GM21529 (cell line): ENCODE measurements at regions not wholly inside any gene's neighbourhood (a gene's known extent, or its start where the extent isn't known, plus 50 kb on each side); places are given as distances from the start of the nearest gene placed in this dataset.
A peak's percentile ranks its signal among the peaks of the same experiment; 100 is the strongest.

ENCODE experiments used
- ATAC-seq: cut with Tn5 transposase; IDR thresholded peaks from one replicate; pipeline ENCODE4 v1.9.1; 2021; ENCODE audit not compliant: unreplicated experiment

DNA sequence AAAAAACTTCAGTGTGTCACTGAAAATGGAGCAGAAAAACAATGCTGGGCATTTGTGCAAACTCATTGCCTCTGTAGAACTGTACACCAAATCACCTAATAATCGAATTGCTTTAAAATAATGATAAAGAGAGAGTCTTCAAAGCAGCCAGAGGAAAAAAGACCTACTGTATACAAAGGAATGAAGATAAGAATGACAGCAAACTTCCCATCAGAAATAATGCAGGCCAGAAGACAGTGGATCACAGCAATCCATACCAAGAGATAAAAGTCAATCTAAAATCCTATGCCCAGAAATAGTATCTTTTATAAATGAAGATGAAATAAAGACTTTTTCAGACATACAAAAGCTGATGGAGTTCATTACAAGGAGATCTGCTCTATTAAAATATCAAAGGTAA, 134.7 kb upstream of the VEPH1 start:
- no peak for ATAC-seq

DNA sequence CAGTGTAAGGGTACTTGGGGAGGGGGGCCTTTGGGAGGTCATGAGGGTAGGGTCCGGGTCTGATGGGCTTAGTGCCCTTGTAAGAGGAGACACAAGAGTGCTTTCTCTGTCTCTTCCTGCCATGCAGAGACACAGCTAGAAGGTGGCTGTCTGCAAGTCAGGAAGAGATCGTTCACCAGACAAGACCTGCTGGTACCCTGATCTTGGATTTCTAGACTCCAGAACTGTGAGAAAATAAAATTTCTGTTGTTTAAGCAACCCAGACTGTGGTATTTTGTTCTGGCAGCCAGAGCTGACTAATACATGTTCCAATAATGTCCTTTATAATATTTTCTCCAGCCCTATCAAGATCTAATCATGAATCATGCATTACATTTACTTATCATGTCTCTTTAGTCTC, 130.0 kb upstream of the VEPH1 start:
- ATAC-seq, result no peak

DNA sequence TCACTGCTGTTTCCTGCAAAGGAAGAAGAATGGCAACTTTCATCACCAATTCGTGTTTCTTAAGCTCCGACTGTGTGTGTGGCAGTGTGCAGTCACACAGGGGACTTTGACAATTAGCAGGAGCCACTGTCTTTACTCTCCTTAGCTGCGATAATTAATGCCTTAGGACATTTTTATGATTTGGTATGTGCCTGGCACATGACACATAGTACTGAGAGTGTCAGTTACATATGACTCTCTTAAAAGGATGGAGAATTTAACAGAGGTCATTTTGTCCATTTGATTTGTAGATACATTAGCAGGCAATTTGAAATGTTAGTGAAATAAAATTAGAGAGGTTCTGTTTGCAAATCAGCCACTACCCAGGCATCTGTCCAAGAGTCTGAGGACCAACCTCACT, 128.9 kb upstream of the VEPH1 start:
- no peak for ATAC-seq

GRCh38 chr3:157631478-157631877, 128.3 kb upstream of the VEPH1 start:
- no peak for ATAC-seq

DNA sequence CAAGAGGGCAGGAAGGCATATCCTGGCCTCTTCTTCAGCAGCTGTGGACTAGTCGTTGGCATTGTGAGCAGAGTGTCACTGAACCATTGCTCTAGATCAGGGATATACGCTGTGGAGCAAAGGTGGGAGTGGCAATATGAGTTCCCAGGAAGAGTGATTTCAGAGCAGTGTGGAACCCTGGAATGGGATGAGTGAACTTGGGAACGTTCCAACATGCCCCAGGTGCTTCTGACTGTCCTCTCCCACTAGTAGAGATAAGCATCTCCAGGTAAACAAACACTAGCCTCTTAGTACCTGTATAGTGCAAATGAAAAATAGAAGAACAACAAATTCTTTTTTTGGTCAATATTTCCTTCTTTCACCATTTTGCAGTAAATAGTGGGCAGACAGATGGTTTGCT, 123.6 kb upstream of the VEPH1 start:
- no peak for ATAC-seq

GRCh38 chr3:157624801-157625200, 121.6 kb upstream of the VEPH1 start:
- ATAC-seq, result no peak

GRCh38 chr3:157618886-157619285, 115.7 kb upstream of the VEPH1 start:
- no peak for ATAC-seq

DNA sequence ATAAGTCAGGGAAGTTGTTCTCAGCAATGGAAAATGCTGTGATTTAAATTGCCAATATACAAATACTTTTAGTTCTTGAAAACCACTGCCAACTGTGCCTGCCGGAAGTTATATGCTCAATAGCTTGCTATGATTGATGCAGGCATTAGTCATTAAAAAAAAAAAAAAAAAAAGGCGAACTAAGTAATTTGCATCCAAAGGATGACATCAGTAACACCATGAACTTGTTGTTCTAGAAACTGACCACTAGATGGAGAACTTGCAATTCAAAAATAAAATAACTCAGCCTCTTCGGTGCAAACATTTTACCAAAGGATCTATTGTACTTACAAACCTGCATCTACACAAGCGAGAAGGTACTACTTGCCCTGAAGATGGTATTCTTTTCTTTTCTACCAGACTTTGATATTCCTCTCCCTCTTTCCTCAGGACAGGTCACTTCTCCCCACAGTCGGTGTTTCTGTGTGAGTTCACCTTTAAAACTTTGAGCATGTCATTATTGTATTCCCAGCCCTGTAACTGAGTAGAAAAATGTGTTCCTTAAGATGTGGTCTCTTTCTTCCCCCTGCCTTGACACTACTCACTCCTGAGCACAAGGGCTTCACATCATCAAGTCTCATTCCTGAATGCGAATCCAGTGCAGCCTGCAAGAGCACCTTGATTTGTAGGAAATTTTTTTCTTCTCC, 115.0 kb upstream of the VEPH1 start:
- ATAC-seq, result peak; percentile 92

GRCh38 chr3:157614896-157615295, 111.7 kb upstream of the VEPH1 start:
- ATAC-seq, result no peak

DNA sequence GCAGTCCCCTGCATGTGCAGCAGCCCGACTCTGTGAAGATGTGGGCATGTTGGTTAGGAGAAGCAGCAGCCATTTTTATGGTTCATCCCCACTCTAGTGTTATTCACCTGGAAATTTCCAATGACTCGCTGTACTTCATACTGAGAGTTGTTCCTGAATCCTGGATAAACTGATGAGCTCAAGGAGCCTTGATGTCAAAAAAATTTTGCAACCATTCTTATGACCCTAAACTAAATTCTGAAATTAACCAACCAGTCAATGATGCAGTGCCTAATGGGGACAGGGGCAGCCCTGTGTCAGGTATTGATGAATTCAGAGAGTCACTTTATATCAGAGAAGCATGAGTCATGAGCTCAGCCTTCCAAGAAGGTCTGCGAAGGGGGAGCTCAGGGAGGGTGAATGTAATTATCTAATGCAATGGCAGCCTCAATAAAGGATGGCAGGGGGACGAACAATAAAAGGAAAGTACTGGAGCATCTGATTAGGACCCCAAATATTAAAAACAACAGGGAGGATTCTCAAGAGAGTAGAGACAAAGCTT, 108.4 kb upstream of the VEPH1 start:
- ATAC-seq, result no peak

DNA sequence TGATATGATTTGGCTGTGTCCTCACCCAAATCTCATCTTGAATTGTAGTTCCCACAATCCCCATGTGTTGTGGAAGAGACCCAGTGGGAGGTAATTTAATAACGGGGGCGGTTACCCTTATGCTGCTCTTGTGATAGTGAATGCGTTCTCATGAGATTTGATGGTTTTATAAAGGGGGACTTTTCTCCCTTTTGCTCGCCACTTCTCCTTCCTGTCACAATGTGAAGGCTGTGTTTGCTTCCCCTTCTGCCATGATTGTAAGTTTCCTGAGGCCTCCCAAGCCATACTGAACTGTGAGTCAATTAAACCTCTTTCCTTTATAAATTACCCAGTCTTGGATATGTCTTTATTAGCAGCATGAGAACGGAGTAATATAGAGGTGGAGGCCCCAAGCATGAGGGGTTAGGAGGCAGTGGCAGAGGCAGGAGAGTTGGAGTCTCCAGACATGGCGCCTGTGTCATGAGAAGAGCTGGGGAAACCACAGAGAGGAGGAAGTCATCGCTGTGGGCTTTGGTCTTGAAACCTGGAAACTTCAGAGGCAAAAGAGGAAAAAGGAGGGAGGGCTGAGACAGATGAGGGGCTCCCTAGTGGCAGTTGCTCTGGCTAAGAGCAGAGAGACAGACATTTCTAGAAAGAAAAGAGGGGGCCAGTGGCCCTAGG, 107.8 kb upstream of the VEPH1 start:
- ATAC-seq, result no peak

GRCh38 chr3:157607826-157608405, 104.7 kb upstream of the VEPH1 start:
- no peak for ATAC-seq

DNA sequence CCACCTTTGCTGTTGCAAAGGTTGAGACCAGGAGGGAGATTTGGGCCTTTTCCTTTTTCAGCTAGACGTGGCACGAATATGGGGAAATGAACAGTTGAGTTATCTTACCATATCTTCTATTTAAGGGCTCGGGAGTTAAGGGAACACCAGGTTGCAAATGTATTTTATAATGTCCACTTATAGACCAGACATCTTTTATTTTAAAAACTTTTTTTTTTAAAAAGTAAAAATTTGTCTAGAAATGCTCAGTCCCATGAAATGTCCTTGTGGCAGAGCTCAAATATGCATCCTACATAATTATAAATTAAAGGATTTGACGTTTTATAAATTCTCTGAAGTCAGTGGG, 103.6 kb upstream of the VEPH1 start:
- no peak for ATAC-seq

GRCh38 chr3:157606011-157606851, 103.0 kb upstream of the VEPH1 start:
- ATAC-seq, result peak; percentile 93

DNA sequence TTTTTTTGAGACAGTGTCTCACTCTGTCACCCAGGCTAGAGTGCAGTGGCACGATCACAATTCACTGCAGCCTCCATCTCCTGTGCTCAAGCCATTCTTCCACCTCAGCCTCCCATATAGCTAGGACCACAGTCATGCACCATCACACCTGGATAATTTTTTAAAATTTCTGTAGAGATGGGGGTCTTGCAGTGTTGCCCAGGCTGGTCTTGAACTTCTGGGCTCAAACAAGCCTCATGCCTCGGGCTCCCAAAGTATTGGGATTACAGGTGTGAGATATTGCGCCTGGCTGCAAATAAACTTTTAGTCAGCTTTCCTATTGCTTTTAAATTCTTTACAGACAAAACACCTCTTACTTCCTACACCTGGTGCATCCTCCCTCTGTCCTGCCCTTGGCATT, 102.1 kb upstream of the VEPH1 start:
- no peak for ATAC-seq

- ATAC-seq, result no peak
These were observed 99.2 kb upstream of the VEPH1 start for GRCh38 chr3:157602424-157602823.

DNA sequence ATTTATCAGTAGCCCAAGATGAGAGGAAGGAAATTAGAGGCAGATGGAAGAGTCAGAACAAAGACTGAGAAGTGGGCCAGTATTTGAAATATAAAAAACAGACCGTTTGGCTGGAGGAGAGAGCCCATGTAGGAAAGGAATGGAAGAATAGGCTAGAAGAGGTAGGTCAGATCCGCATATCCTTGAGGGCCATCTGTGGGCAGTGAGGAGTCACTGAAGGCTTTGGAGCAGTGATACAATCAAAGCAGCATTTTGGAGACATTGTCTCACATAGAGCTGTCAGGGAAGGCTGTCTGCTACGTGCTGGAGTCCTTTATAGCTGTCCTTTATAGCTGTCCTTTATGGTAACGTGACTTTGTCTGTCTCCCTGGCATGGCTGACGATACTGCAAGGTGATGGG, 92.0 kb upstream of the VEPH1 start:
- no peak for ATAC-seq

- no peak for ATAC-seq
These were observed 91.2 kb upstream of the VEPH1 start for GRCh38 chr3:157594413-157594812.

- ATAC-seq, result no peak
These were observed 89.6 kb upstream of the VEPH1 start for GRCh38 chr3:157592769-157593168.

- no peak for ATAC-seq
These were observed 87.1 kb upstream of the VEPH1 start for GRCh38 chr3:157590273-157590672.

DNA sequence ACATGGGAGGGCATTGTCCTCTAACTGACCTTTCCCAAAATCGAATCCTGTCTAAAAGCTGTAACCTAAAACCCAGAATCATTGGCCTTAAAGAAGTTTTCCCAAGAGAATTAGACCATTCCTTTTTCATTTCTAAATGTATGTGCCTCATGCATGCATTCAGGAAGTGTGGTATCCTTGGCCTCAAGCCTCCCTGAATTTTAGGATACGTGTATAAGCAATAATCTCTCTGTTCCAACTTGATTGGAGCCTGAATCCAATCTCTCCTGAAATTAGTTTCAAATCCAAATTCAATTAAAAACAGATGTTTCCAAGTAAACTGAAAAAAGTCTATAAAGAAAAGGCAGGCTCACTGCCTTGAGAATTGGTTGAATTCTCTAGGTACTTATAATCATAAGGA, 86.0 kb upstream of the VEPH1 start:
- no peak for ATAC-seq
